AG04449 (cell line): ENCODE measurements at regions not wholly inside any gene's neighbourhood (a gene's known extent, or its start where the extent isn't known, plus 50 kb on each side); places are given as distances from the start of the nearest gene placed in this dataset.

ENCODE experiments used
- CTCF ChIA-PET: fragments of 350-600 bp; formaldehyde crosslinking; extraction: SDS; loops from one replicate; lab custom pipeline; 2021; ENCODE audit warnings: antibody characterized with exemption; lab: Yijun Ruan, JAX
- POLR2A ChIA-PET: fragments of 400-600, 350-600 bp; formaldehyde crosslinking; extraction: SDS; loops from one replicate; lab custom pipeline; 2020; ENCODE audit warnings: antibody characterized with exemption, inconsistent platforms; lab: Yijun Ruan, JAX
- DNase-seq: peaks from one replicate; pipeline ENCODE4 v3.0.0-alpha.2; 2010; ENCODE audit warnings: low read depth, low spot score
- H3K4me3 ChIP-seq: 2 replicates; pipeline ENCODE4 v1.5.1; 2011; ENCODE audit warnings: low read depth, mild to moderate bottlenecking, control low read depth, low read length
- TF ChIP-seq, protein P1 (sequence below): IDR thresholded peaks from one replicate; pipeline ENCODE4 v1.5.1; 2011; ENCODE audit warnings: mild to moderate bottlenecking, moderate library complexity, low read length, control low read depth, inconsistent platforms; ENCODE audit not compliant: insufficient read depth; ENCODE audit errors: missing control alignments

DNA sequence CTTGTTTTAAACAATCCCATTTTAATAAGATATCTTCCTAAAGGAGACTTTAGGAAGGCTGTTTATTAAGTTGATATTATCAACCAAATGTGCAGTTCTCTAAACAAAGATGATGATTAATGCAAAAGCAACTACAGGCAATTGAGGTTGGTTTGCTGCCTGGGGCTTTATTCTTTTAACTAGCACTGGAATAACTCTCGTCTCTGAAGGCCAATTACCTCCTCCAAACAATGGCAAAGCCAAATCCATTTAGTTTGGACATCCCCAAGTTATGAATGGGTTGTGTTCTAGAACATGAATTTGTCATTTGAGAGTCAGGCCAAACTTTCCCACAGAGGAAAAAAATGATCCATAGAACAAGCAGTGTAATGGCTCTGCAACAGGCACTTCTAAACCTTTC, 114.1 kb downstream of the SLC16A9 start:
- ChIA-PET CTCF (no interaction called here), POLR2A (no interaction called here)
- H3K4me3 ChIP-seq, result no peak overlapping the region
- TF ChIP-seq, protein P1, sequence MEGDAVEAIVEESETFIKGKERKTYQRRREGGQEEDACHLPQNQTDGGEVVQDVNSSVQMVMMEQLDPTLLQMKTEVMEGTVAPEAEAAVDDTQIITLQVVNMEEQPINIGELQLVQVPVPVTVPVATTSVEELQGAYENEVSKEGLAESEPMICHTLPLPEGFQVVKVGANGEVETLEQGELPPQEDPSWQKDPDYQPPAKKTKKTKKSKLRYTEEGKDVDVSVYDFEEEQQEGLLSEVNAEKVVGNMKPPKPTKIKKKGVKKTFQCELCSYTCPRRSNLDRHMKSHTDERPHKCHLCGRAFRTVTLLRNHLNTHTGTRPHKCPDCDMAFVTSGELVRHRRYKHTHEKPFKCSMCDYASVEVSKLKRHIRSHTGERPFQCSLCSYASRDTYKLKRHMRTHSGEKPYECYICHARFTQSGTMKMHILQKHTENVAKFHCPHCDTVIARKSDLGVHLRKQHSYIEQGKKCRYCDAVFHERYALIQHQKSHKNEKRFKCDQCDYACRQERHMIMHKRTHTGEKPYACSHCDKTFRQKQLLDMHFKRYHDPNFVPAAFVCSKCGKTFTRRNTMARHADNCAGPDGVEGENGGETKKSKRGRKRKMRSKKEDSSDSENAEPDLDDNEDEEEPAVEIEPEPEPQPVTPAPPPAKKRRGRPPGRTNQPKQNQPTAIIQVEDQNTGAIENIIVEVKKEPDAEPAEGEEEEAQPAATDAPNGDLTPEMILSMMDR, result no peak
- DNase-seq, result no peak

GRCh38 chr10:59593768-59594167, 115.9 kb downstream of the SLC16A9 start:
- CTCF ChIA-PET, result no interaction called here
- H3K4me3 ChIP-seq, result no peak overlapping the region
- TF ChIP-seq, protein P1, result no peak
- POLR2A ChIA-PET, result no interaction called here
- DNase-seq, result no peak

DNA sequence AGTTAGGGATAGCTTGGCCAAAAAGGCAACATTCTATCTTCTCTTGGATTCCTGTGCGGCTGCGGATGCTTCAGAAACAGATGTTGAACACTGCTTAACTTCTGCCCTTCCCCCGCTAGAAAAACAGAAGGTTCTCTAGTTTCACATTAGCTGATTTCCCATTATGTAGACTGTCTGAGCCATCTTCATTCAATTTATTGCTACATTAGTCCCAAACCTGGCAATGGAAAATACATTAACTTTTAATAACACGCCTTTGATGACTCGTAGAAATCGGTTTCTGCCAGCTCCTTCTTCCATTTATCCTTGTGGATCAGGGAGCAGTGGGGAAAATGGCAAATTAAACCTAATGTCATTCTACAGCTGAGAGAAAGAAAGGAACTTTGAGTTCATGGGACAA, 119.9 kb downstream of the SLC16A9 start:
- no peak for DNase-seq
- H3K4me3 ChIP-seq, result no peak overlapping the region
- ChIA-PET CTCF (interaction anchor here (0.8 to 1.7 kb wide), 3 partner anchors 10 to 350 kb away, joined by 3 to 8 read pairs (median 6); no protein-coding TSS in a partner anchor), POLR2A (no interaction called here)
- TF ChIP-seq, protein P1, result no peak

GRCh38 chr10:59588791-59589190, 120.9 kb downstream of the SLC16A9 start:
- ChIA-PET CTCF (interaction anchor here (0.8 to 1.7 kb wide), 2 partner anchors 33 to 349 kb away, joined by 3 to 6 read pairs; no protein-coding TSS in a partner anchor), POLR2A (no interaction called here)
- DNase-seq, result no peak
- H3K4me3 ChIP-seq, result no peak overlapping the region
- TF ChIP-seq, protein P1, result no peak

- TF ChIP-seq, protein P1, result no peak
- H3K4me3 ChIP-seq, result no peak overlapping the region
- no peak for DNase-seq
- POLR2A ChIA-PET, result no interaction called here
- CTCF ChIA-PET, result interaction anchor here (2.3 kb wide), 1 partner anchor 351 kb away, joined by 5 read pairs; no protein-coding TSS in a partner anchor
These were observed 121.9 kb downstream of the SLC16A9 start for GRCh38 chr10:59587756-59588140.

DNA sequence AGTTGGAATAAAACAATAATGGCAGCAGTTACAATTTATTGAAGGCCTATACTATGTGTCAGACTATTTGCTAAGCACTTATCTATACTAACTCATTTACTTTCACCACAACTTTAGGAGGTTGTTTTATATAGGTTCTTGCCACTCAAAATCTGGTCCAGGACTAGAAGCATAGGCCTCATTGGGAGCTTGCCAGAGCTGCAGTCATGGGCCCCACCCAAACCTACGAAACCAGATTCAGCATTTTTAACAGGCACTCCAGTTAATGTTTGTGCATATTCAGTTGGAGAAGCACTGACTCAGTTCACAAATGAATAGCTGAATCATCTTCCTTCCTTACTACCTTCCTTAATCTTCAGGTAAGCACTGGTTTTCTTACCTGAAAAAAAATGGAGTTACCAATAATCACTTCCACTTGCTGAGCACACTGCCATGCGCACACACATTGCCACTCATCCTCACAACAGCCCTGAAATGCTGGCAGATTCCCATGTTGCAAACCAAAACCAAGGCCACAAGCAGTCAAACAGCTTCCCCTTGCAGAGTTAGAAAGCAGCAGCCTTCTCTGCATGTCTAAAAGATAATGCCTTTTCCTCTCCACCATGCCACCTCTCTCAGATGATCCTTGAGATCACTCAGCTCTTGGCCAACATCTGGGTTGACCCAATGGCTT, 122.4 kb downstream of the SLC16A9 start:
- CTCF ChIA-PET, result interaction anchor here (2.3 kb wide), 1 partner anchor 351 kb away, joined by 5 read pairs; no protein-coding TSS in a partner anchor
- POLR2A ChIA-PET, result no interaction called here
- no peak for DNase-seq
- H3K4me3 ChIP-seq, result no peak overlapping the region
- TF ChIP-seq, protein P1, result no peak
